Panc1 (cell line): ENCODE measurements at regions not wholly inside any gene's neighbourhood (a gene's known extent, or its start where the extent isn't known, plus 50 kb on each side); places are given as distances from the start of the nearest gene placed in this dataset.

Source experiments
- SIN3A ChIP-seq: IDR thresholded peaks from 2 replicates; pipeline ENCODE4 v1.6.1; 2012; ENCODE audit warnings: low read depth, mild to moderate bottlenecking, low read length, moderate library complexity, borderline replicate concordance; ENCODE audit not compliant: insufficient read depth
- TF ChIP-seq, protein P1 (sequence below): fragments of 450-650 bp; IDR thresholded peaks from 2 replicates; pipeline ENCODE4 v1.5.1; 2017; ENCODE audit warnings: mild to moderate bottlenecking
- TF ChIP-seq, protein P2 (sequence below), 2 experiments: IDR thresholded peaks; 2 replicates each; pipeline ENCODE4 v1.6.1; 2011 to 2012; ENCODE audit warnings: low read depth in 2 of 2, control low read depth in 1 of 2, low read length in 1 of 2, mild to moderate bottlenecking in 1 of 2, moderate library complexity in 1 of 2; ENCODE audit not compliant: insufficient read depth in 1 of 2

DNA sequence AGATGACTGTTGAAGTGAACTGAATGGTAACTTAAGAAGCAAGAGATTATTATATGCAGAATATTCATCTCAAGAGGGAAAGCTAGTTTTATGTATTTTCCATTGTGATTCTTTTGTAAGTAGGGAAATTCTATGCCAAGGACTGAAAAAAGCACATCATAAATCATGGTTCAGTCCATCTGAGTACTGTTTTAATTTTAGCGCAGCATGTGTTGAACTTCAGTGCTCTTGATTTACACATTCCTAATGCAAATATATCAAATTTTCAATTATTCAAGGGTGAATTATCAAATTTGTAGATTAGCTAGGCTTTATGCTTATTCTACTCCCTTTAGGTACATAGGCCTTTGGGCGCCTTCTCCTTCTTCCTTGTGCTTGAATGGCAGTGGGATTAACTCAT lies 50.3 kb upstream of the TCF12 start:
- TF ChIP-seq SIN3A: no peak
- TF ChIP-seq, protein P1, sequence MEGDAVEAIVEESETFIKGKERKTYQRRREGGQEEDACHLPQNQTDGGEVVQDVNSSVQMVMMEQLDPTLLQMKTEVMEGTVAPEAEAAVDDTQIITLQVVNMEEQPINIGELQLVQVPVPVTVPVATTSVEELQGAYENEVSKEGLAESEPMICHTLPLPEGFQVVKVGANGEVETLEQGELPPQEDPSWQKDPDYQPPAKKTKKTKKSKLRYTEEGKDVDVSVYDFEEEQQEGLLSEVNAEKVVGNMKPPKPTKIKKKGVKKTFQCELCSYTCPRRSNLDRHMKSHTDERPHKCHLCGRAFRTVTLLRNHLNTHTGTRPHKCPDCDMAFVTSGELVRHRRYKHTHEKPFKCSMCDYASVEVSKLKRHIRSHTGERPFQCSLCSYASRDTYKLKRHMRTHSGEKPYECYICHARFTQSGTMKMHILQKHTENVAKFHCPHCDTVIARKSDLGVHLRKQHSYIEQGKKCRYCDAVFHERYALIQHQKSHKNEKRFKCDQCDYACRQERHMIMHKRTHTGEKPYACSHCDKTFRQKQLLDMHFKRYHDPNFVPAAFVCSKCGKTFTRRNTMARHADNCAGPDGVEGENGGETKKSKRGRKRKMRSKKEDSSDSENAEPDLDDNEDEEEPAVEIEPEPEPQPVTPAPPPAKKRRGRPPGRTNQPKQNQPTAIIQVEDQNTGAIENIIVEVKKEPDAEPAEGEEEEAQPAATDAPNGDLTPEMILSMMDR: no peak
- TF ChIP-seq, protein P2, sequence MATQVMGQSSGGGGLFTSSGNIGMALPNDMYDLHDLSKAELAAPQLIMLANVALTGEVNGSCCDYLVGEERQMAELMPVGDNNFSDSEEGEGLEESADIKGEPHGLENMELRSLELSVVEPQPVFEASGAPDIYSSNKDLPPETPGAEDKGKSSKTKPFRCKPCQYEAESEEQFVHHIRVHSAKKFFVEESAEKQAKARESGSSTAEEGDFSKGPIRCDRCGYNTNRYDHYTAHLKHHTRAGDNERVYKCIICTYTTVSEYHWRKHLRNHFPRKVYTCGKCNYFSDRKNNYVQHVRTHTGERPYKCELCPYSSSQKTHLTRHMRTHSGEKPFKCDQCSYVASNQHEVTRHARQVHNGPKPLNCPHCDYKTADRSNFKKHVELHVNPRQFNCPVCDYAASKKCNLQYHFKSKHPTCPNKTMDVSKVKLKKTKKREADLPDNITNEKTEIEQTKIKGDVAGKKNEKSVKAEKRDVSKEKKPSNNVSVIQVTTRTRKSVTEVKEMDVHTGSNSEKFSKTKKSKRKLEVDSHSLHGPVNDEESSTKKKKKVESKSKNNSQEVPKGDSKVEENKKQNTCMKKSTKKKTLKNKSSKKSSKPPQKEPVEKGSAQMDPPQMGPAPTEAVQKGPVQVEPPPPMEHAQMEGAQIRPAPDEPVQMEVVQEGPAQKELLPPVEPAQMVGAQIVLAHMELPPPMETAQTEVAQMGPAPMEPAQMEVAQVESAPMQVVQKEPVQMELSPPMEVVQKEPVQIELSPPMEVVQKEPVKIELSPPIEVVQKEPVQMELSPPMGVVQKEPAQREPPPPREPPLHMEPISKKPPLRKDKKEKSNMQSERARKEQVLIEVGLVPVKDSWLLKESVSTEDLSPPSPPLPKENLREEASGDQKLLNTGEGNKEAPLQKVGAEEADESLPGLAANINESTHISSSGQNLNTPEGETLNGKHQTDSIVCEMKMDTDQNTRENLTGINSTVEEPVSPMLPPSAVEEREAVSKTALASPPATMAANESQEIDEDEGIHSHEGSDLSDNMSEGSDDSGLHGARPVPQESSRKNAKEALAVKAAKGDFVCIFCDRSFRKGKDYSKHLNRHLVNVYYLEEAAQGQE (IDR thresholded peaks at IDR 0.05; ENCODE audit: insufficient read depth in 1 of 2, low read depth in 2 of 2, low read length in 1 of 2): no peak
